ENCODE measurements at regions not wholly inside any gene's neighbourhood (a gene's known extent, or its start where the extent isn't known, plus 50 kb on each side); places are given as distances from the start of the nearest gene placed in this dataset.

DNA sequence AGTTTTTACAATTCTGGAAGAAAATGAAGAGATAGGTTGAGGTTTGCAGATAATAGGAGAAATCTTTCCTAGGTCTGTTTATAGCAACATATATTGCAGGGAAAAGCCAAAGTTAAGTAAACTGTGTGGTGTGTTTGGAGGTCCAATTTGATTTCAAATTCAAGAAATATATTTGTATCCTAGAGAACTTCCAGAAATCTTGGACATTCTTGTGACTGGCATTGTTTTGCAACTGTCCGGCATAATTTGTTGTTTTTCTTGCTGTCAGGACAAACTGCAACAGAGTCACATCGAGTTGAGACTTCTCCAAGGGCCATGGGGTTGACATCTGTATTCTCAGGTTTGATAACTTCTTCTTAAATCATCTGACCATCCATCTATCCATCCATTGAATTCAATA is 170.9 kb upstream of the ZEB2 start:
- DNase-seq (ENCODE audit: low read depth in 2 of 2, low spot score in 1 of 2): no peak

DNA sequence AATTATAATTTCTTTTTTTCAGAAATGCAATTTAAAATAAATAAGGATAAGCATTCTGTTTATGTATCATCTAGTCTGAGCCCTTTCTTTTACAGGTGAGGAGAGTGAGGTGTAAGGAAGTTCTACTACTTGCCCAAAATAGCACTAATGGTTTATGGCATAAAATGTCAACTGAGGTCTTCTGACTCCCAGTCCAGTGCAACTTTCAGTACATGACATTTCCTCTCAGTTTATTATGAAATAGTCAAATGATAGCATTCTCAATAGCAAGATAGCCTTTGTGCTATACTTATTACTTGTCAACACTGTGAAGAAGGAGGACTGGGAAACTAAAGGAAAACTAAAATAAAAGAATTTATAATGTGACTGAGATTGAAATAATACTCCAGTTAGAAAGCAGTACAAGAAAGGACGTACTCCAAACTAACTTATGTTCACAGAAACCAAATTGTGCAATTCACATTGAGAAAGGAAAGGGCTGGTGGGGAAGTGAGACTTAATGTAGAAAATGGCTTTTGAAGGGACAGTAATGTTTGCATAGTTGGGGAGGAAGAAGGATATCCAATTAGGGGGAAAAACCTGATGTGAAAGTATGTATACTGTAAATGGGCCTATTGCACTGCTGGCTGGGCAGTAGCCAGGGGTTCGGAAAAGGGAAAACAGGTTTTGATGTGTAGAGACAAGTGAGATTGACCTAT is 166.7 kb upstream of the ZEB2 start:
- DNase-seq (ENCODE audit: low read depth in 2 of 2, low spot score in 1 of 2): no peak

DNA sequence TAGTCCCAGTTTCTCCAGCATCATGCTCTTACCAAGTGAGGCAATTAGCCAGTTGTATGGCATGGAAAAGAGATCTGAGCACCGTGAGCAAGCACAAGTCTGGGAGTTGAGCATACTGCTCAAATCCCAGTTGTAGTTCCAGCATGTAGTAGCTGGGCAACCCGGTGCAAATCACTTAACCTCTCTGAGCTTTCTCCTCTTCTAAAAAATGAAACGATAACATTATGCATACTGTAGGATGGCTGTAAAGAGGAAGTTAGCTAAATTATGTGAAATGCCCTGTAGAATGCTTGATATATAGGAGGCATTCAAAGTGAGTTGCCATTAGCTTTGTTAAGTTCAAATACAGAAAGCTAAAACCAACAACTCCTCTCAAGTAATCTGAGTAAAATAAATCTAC is 164.0 kb upstream of the ZEB2 start:
- no peak for DNase-seq (ENCODE audit: low read depth in 2 of 2, low spot score in 1 of 2)

DNA sequence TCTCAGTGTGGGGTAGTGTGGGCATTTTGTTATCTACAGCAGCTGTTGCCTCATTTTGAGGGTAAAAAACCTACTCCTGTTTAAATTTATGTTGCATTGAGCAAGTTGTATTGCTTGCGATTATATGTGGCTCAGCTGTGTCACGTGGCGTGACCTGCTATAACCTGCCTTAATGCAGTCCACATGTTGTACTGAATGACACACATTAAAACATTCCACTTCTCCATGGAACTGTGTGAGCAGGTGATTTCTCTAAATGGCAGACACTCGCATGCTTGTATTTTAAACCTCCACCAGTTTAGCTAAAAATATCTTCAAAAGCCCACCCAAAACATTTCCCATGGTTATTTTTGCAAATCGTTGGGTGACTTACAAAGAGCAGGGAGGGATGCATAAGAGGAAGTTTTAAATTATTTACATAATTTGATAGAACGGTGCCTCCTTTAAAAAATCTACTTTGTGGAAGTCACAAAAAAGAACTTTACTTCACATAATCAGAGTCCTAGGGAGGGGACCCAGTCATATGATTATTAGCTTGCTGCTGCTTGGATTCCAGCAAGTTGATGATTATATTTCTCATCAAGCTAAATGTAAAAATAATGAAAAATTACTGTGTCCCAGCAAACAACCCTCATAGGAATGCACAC is 163.3 kb upstream of the ZEB2 start:
- DNase-seq (ENCODE audit: low read depth in 2 of 2, low spot score in 1 of 2): no peak

DNA sequence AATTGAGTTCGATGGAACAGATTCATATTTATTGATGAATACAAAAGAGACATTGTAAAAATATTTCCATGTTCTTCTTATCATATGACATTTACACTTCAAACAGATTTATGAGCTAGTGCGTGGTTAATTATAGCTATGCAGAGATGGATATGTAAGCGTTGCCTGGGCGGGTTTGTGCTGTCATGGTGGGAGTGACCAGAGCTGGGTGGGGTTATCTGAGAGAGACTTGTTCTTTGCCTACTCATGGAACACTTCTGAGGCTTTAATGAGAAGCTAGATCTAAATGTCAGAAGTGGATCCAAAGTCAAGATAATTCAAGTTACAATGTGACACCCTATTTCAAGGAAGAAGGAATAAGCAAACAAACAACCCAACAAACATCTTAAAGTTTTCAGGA is 162.3 kb upstream of the ZEB2 start:
- no peak for DNase-seq (ENCODE audit: low read depth in 2 of 2, low spot score in 1 of 2)

DNA sequence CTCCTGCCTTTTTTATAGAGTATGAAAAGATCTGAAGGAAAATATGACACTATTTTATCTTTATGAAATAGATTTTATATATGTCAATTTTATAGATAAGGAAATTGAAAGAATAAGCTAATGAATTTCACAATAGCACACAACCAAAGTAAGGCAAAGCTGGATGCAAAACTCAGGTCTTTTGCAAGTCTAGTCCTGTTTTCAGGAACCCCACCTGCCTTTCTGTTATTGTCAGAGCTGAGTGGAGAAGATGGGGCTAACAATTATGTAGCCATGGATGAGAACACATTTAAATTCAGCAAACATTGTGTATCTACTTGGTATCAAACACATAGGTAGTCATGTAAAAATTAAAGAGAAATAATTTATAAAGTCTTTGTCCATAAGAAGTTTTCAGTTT is 161.5 kb upstream of the ZEB2 start:
- no peak for DNase-seq (ENCODE audit: low read depth in 2 of 2, low spot score in 1 of 2)

DNA sequence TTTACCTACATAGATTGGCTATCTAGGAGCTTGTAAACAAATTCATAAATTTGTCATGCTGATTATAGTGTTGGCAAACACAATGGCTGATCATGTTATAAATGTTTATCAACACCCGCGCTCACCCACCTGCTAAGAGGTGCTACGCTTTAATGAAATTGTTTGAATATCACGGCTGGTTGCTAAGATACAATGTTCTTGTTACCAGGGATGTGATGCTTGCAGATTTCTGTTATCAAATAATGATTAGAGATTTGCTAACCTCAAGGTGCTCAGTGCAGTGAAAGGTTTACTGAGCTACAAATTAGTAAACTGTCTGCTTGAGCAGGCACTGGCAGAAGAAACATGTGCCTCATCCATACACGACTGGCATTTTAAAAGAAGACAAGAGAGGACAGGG is 160.0 kb upstream of the ZEB2 start:
- DNase-seq (ENCODE audit: low read depth in 2 of 2, low spot score in 1 of 2): no peak

DNA sequence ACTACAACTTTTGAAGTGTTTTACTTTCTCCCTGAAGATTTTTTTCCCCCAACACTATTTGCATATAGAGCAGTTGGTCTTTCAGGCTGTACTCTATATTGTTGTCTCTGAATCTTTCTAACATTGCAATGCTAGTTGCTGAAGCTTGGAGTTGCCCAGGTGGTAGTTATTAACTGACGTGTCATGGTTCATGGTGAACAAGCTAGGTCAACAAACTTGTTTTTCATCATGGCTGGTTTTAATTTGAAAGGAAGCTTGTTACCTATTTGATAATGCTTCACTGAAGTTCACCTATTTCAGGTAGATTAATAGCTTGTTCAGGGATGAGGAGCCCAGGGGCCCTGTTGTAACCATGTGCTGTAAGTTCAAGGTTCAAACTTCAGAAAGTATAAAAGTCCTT is 158.8 kb upstream of the ZEB2 start:
- no peak for DNase-seq (ENCODE audit: low read depth in 2 of 2, low spot score in 1 of 2)

DNA sequence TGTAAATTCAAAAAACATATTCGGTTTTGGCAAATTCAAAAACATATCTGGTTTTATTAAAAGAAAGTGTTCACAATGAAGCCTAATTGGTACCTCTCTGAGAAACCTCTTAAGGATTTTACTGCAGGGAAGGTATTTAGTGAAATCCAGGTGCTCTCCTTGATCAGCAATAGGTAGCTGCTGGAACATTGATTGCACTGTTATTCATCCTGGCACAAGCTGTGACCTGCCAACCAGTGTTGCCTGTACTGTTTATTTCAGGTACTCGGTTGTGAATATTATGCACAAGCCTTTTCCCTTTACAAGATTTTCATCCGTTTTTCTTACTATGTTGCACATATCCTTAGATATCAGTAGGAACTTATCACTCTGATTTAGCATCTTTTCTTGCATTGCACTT is 155.8 kb upstream of the ZEB2 start:
- DNase-seq (ENCODE audit: low read depth in 2 of 2, low spot score in 1 of 2): no peak

DNA sequence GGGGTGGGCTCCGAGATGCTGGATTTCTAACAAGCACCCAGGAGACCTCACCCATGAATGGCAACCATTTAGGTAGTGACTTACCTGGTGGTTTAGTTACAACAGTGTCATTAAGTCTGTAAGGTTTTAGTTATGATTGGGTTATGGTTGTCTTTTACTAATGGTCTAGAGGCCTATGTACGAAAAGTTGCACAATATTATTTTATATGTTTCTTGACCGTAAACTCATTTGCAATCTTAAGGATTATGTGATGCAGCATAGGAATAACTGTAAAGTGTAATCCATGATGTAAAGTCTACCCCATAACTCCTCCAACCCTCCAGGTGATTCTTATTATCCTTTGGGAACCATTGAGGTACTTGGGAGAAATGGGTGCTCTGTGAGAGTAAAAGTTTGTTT is 155.4 kb upstream of the ZEB2 start:
- DNase-seq (ENCODE audit: low read depth in 2 of 2, low spot score in 1 of 2): no peak

DNA sequence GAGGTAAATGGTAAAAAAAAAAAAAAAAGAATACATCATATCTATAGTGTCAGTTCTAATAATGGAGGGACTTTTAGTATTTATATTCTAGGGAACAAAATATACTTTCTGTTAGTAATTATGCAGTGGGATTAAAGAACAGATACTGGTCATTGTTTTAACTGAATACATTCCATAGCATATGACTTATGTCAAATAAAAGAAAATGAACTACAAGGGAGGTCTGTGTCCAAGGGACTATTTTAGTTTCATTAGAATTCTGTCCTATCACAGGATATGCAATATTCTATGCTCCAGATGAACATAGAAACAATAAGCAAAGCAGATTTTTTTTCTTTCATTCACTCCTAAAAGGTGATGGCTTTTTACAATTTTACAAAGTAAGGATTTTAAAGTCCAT is 154.2 kb upstream of the ZEB2 start:
- DNase-seq (ENCODE audit: low read depth in 2 of 2, low spot score in 1 of 2): no peak

DNA sequence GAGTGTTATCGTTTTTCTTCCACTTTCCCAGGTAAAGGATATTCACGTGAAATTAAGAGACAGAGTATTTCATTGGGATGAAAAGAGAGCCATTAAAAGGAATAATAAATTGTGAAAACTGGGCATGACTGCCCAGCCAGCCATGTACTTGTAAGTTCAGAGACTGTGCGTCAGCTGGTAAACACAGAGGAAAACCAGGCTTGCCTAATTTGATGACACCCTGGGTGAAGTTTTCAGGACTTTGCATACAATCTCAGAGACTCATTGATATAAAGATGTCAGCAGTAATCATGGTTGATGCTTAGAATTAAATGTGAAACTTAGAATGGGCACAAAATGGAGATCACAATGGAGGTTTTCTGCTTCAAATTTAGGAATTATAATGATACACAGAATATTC is 153.5 kb upstream of the ZEB2 start:
- DNase-seq (ENCODE audit: low read depth in 2 of 2, low spot score in 1 of 2): no peak

DNA sequence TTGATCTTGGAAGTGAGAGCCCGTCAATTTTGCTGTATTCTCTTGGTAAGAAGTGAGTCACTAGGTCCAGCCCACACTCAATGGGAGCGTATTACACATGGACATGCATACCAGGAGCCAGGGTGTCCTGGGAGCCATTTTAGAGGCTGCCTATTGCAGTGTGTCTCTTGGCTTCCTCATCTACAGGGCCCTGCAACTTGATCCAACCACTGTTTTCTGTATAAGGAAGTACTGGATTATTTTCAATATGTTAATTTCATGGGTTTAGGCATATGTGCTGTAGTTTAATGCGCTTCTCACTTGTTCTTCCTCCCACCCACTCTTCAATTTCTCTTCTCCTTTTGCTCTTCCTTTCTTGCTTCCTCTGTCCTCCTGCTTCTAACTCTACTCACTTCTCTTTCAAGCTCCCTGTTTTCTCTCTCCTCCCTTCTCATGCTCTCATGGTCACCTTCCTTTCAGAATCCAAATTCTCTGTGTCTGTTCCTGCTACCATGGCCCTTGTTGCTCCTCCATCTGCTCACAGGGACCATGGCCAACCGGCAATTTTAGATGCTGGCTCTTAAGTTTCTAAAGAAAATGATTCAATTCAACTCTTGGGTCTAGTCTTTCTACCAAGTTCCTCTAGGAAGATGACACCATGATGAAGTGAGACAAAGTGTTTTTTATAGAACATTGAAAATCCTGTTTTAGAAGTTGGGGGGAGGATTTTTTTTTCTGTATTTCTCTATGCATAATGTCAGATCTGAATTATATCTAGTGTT is 152.0 kb upstream of the ZEB2 start:
- no peak for DNase-seq (ENCODE audit: low read depth in 2 of 2, low spot score in 1 of 2)

DNA sequence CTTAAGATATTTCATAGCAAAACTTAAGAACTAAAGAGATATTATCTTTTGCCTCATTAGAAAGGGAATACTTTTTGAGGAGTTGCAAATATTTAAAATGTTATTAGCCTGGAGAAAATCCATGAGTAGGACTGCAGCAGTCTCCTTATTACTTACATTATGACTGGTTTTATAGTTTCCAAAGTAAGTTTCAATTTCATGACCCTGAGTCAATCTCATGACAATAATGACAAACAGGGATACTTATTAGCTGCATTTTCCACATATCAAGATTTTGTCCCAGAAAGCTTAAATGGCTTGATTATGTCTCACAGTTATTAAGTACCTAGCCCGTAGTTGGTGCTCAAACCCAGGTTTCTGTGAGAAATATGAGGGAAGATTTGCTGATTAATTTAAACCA is 150.8 kb upstream of the ZEB2 start:
- no peak for DNase-seq (ENCODE audit: low read depth in 2 of 2, low spot score in 1 of 2)

DNA sequence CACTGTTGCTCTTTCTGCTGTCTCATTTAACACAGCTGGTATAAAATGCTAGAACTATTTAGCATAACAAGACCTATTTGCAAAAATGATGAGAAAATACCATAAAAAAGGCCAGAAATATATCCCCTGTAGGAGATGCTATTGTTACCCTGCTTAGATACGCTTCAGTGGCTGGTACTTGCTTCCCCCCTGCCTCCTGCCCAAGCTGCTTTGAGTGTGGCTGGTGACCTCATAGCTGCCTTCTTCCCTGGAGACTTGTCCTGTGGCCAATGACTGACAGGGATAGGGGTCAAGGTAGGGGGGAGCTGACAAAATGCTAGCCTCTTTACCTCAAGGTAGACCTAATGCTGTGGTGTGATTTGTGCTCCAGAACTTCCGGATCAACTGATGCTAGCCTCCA is 150.2 kb upstream of the ZEB2 start:
- DNase-seq (ENCODE audit: low read depth in 2 of 2, low spot score in 1 of 2): no peak

DNA sequence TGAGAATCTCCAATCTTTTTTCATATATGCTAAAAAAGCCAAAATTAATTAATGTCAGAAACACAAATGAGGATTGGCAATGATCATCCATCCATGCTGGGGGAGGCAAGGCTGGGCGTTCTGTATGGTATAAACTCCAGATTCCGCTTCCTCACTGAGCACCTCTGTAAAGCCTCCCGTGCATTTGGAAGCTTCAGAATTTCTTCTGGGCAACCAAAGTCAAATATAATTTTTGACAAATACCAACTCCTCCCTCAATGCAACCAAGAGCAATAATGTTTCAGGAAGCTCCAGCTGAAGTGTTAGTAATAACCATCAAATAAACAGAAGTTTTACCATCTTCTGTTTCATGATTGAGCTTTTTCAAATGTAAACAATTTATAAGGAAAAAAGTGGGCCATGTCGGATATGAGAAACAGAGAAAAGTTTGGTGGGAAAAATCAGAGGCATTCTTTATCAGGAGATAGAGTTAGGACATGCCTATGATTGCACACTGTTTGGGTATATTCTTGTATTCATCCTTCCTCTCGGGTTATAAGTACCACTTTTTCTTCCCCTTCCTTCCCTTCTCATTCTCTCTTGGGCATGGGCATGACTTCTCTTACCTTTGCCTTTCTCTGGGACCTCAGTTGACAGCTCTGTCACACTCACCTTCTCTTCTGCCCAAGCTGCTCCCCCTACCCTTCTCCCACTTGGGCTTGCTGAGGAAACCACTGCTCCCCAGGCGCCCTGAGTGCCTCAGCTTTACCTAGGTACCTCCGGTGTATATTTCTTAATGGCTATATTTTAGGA is 149.5 kb upstream of the ZEB2 start:
- no peak for DNase-seq (ENCODE audit: low read depth in 2 of 2, low spot score in 1 of 2)

DNA sequence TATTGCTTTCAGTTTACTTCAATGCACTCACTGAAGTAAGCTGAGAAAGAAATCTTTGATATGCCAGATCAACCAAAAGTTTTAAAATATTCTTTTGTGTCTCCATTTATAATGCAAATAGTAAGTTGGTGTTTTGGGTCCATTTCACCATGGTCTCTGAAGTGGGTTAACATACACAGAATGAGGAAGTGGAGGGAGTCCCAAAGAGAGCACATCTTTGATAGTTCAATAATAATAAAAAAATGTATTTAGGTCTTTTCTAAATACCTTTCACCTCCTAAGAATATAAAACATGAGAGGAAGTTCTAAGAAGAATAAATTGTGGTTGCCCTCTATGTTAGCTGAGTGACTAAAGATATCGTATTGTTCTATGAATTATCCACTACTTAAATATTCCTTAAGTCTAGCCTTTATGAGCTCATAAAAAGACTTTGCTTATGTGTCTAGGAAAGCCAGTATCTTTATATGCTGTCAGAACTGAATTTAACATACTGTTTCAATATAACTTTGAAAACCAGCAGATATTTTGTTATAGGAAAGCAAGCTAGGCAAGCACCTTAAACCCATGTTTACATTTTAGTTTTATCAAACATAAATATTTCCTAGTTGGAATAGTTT is 148.7 kb upstream of the ZEB2 start:
- DNase-seq (ENCODE audit: low read depth in 2 of 2, low spot score in 1 of 2): no peak

DNA sequence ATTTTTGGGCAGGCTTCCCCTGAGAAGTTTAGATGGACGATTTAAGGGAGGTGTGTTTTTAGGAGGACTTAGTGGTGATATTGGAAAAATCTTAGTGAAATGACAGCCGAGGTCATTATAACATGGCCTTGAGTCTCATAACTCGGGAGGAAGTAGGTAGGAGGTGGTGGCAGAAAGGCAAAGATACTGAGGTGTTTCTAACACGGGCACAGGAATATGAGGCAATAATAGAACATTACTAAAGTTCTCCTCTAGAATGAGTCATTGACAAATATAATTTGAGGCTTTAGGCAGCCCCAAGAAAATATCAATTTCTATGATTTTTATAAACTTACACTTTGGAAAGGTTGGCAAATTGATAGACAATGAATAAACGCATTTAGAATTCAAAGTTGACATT is 146.1 kb upstream of the ZEB2 start:
- no peak for DNase-seq (ENCODE audit: low read depth in 2 of 2, low spot score in 1 of 2)

DNA sequence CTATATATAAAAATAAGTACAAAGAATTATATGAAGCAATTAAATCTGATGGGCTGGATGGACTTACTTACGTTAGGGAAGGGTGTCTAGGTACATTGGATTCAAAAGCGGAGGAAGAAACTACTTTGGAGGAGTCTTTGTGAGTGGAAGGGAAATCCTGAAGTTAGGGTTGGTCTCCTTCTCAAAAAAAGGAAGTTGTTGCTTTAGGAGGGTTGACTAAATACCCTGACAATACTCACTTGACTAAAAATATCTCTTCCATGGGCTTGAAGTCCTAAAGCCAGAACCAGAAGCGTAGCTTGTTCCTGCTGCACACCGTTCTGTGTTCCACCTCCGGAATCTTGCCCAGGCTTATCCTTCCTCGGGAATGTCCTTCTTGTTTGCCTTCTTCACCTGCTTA is 143.3 kb upstream of the ZEB2 start:
- no peak for DNase-seq (ENCODE audit: low read depth in 2 of 2, low spot score in 1 of 2)

DNA sequence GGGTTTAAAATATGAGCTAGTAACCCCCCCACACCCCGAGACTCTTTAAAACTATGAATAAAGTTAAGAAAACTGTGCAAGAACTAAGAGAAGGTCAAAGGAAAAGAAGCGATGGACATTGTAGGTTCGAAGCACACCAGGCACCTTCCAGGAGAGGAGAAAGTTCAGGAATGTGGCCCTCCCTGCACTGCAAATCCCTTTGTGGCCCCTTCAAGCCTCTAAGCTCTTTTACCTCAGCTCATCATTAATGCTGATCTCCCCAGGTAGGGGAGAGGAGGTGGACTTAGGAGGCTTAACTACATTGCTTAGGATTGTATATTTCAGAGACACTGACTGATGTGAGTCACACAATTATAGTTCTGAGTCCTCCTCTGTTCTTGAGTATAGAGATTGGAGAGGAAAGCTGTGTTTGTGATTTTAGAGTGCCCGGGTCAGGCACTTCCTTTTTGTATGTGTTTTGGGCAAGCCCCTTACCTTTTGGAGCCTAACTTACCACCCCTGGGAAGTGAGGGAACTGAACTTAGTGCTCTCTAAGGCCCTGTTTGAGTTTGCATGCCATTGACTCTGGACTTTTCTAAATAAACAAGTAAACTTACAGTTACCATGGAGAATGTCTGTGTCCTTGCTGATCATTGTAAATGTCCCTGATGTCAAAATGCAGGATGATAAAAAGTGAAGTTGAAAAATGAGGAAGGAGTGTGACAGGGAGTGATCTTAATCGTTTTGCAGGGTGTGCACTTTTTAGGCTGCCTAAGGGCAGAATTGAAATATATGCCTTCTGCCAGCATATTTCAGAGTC is 140.8 kb upstream of the ZEB2 start:
- DNase-seq (ENCODE audit: low read depth in 2 of 2, low spot score in 1 of 2): no peak

Measured in stimulated activated CD8-positive, alpha-beta memory T cell treated with anti-CD3 and anti-CD28 coated beads, Interleukin-4, amount 100 ng/mL, for 1 hour (primary cell).